ENCODE measurements at regions not wholly inside any gene's neighbourhood (a gene's known extent, or its start where the extent isn't known, plus 50 kb on each side); places are given as distances from the start of the nearest gene placed in this dataset.

DNA sequence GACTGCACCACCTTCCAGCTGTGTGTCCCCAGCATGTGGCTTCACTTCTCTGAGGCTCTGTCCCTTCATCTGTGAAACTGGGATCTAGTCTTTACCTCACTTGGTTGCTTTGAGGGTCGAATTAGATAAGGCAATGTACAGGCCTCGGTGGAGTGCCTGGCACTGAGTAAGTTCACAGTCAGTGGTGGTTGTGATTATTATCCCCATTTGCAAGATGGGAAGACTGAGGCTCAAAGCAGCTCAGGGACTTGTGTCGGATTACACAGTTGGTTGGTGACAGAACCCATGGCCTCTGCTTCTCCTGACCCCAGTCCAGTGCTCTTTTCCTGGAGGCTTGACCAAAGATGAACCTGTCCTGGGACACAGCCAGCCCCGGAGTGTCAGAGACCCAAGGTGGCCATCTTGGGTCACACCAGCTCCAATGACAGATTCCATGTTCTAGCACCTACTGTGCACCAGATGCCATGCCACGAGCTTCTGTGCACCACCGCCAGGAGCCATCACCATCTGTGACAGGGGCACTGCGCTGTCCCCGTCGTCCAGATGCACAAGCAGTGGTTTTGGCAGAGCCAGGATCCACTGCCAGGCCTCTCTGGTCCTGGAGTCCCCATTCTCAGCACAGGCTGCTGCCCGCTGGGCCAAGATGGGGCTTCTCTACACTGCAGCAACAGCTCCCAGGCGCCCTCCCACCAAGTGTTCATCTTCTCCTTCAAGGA lies 60.5 kb downstream of the IGLL1 start:
- no peak for TF ChIP-seq POLR2A (IDR thresholded peaks at IDR 0.05)
- TF ChIP-seq, protein P1, sequence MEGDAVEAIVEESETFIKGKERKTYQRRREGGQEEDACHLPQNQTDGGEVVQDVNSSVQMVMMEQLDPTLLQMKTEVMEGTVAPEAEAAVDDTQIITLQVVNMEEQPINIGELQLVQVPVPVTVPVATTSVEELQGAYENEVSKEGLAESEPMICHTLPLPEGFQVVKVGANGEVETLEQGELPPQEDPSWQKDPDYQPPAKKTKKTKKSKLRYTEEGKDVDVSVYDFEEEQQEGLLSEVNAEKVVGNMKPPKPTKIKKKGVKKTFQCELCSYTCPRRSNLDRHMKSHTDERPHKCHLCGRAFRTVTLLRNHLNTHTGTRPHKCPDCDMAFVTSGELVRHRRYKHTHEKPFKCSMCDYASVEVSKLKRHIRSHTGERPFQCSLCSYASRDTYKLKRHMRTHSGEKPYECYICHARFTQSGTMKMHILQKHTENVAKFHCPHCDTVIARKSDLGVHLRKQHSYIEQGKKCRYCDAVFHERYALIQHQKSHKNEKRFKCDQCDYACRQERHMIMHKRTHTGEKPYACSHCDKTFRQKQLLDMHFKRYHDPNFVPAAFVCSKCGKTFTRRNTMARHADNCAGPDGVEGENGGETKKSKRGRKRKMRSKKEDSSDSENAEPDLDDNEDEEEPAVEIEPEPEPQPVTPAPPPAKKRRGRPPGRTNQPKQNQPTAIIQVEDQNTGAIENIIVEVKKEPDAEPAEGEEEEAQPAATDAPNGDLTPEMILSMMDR (IDR thresholded peaks at IDR 0.05), result no peak

Data from body of pancreas (tissue), 4 donors.